Mammary epithelial cell (primary cell): ENCODE measurements at regions not wholly inside any gene's neighbourhood (a gene's known extent, or its start where the extent isn't known, plus 50 kb on each side); places are given as distances from the start of the nearest gene placed in this dataset.

Experiments
- CTCF ChIP-seq, 2 donors: IDR thresholded peaks in 1 of 2; conservative IDR thresholded peaks in 1 of 2; 2 replicates each; pipeline ENCODE4 v1.5.1; 2011 to 2012; ENCODE audit warnings: inconsistent platforms in 2 of 2, low read length in 2 of 2, mild to moderate bottlenecking in 2 of 2, control low read depth in 1 of 2, low read depth in 1 of 2; ENCODE audit not compliant: insufficient read depth in 1 of 2; ENCODE audit errors: extremely low read depth in 1 of 2
- EZH2 ChIP-seq: IDR thresholded peaks from 2 replicates; pipeline ENCODE4 v1.6.1; 2012; ENCODE audit warnings: low read length, inconsistent platforms, borderline replicate concordance

- TF ChIP-seq CTCF (conservative IDR thresholded peaks at IDR 0.05 in 1 of 2, IDR thresholded peaks at IDR 0.05 in 1 of 2; ENCODE audit: extremely low read depth in 1 of 2, insufficient read depth in 1 of 2, low read depth in 1 of 2, low read length in 2 of 2), result no peak
- TF ChIP-seq EZH2, result no peak
Measured at GRCh38 chr6:144731229-144731628, 446.1 kb downstream of the UTRN start.
